ENCODE measurements at regions not wholly inside any gene's neighbourhood (a gene's known extent, or its start where the extent isn't known, plus 50 kb on each side); places are given as distances from the start of the nearest gene placed in this dataset.

DNA sequence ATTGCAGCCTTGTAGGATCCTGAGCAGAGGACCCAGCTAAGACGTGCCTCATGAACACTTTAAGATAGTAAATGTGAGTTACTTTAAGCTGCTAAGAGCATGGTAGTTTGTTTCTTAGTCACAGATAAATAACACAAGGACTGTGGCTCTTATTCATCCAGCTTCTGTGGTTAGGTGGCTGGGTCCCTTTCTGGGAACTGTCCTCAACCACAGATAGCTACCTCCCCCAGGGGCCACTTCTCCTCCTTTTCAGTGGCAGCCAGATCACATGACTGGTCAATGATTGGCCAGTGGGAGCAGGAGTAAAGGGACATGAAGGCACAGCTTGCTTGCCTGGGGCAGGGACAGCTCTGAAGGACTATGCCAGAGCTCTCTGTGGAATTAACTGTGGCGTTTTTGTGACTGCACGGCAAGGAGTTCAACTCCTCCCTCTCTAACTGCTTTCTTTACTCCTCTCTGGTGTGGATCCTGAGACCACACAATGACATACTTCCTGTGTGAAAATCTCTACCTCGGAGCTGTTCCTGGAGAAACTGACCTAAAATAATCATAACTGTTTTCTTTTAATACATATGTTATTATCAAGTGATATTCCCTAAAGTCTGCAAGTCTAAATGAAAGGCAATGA lies 76.5 kb downstream of the NRN1 start:
- TF ChIP-seq, protein P1, sequence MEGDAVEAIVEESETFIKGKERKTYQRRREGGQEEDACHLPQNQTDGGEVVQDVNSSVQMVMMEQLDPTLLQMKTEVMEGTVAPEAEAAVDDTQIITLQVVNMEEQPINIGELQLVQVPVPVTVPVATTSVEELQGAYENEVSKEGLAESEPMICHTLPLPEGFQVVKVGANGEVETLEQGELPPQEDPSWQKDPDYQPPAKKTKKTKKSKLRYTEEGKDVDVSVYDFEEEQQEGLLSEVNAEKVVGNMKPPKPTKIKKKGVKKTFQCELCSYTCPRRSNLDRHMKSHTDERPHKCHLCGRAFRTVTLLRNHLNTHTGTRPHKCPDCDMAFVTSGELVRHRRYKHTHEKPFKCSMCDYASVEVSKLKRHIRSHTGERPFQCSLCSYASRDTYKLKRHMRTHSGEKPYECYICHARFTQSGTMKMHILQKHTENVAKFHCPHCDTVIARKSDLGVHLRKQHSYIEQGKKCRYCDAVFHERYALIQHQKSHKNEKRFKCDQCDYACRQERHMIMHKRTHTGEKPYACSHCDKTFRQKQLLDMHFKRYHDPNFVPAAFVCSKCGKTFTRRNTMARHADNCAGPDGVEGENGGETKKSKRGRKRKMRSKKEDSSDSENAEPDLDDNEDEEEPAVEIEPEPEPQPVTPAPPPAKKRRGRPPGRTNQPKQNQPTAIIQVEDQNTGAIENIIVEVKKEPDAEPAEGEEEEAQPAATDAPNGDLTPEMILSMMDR (IDR thresholded peaks at IDR 0.05): no peak
- no peak for TF ChIP-seq POLR2A (IDR thresholded peaks at IDR 0.05)
